HEK293T (cell line): ENCODE measurements at regions not wholly inside any gene's neighbourhood (a gene's known extent, or its start where the extent isn't known, plus 50 kb on each side); places are given as distances from the start of the nearest gene placed in this dataset.

Experiments used
- CTCF ChIA-PET: fragments of 350-600 bp; formaldehyde crosslinking; extraction: SDS; loops from one replicate; lab custom pipeline; 2021; ENCODE audit warnings: antibody characterized with exemption, inconsistent platforms; lab: Yijun Ruan, JAX
- POLR2A ChIA-PET: fragments of 350-600 bp; formaldehyde crosslinking; extraction: SDS; loops from one replicate; lab custom pipeline; 2020; ENCODE audit warnings: antibody characterized with exemption, inconsistent platforms; lab: Yijun Ruan, JAX
- DNase-seq: peaks from one replicate; pipeline ENCODE4 v3.0.0; 2012; ENCODE audit warnings: mixed read lengths; ENCODE audit errors: extremely low spot score
- ARNT ChIP-seq: fragments of 450-650 bp; IDR thresholded peaks from 2 replicates; pipeline ENCODE4 v1.6.1; 2017; ENCODE audit warnings: mild to moderate bottlenecking
- BHLHE40 ChIP-seq: fragments of 450-650 bp; IDR thresholded peaks from 2 replicates; pipeline ENCODE4 v1.6.1; 2016; ENCODE audit warnings: mild to moderate bottlenecking, moderate library complexity, borderline replicate concordance
- CTBP1 ChIP-seq: fragments of 450-650 bp; IDR thresholded peaks from 2 replicates; pipeline ENCODE4 v1.6.1; 2016; ENCODE audit warnings: borderline replicate concordance
- ELF4 ChIP-seq: fragments of 450-650 bp; IDR thresholded peaks from 2 replicates; pipeline ENCODE4 v1.6.1; 2017; ENCODE audit warnings: antibody characterized with exemption
- FOXA1 ChIP-seq: fragments of 450-650 bp; IDR thresholded peaks from 2 replicates; pipeline ENCODE4 v1.6.1; 2016; ENCODE audit warnings: mild to moderate bottlenecking
- FOXK2 ChIP-seq: fragments of 450-650 bp; IDR thresholded peaks from 2 replicates; pipeline ENCODE4 v1.6.1; 2016; ENCODE audit warnings: mild to moderate bottlenecking
- FOXM1 ChIP-seq: fragments of 450-650 bp; IDR thresholded peaks from 2 replicates; pipeline ENCODE4 v1.6.1; 2017; ENCODE audit warnings: mild to moderate bottlenecking, borderline replicate concordance
- HDGF ChIP-seq: fragments of 450-650 bp; IDR thresholded peaks from 2 replicates; pipeline ENCODE4 v1.6.1; 2017; ENCODE audit warnings: antibody characterized with exemption, borderline replicate concordance
- L3MBTL2 ChIP-seq: fragments of 450-650 bp; conservative IDR thresholded peaks from 2 replicates; pipeline ENCODE4 v1.6.1; 2016; ENCODE audit warnings: mild to moderate bottlenecking
- LEF1 ChIP-seq: fragments of 450-650 bp; IDR thresholded peaks from 2 replicates; pipeline ENCODE4 v1.6.1; 2017; ENCODE audit warnings: mild to moderate bottlenecking, borderline replicate concordance
- NFRKB ChIP-seq: fragments of 450-650 bp; IDR thresholded peaks from 2 replicates; pipeline ENCODE4 v1.6.1; 2016; ENCODE audit warnings: mild to moderate bottlenecking, moderate library complexity
- SP1 ChIP-seq: fragments of 450-650 bp; IDR thresholded peaks from 2 replicates; pipeline ENCODE4 v1.6.1; 2017
- SUZ12 ChIP-seq: fragments of 450-650 bp; IDR thresholded peaks from 2 replicates; pipeline ENCODE4 v1.6.1; 2016; ENCODE audit warnings: mild to moderate bottlenecking
- TARDBP ChIP-seq: fragments of 450-650 bp; IDR thresholded peaks from 2 replicates; pipeline ENCODE4 v1.6.1; 2016
- ZNF384 ChIP-seq: fragments of 450-650 bp; IDR thresholded peaks from 2 replicates; pipeline ENCODE4 v1.6.1; 2016
- TF ChIP-seq, protein P1 (sequence below): fragments of 450-650 bp; IDR thresholded peaks from 2 replicates; pipeline ENCODE4 v1.6.1; 2016

DNA sequence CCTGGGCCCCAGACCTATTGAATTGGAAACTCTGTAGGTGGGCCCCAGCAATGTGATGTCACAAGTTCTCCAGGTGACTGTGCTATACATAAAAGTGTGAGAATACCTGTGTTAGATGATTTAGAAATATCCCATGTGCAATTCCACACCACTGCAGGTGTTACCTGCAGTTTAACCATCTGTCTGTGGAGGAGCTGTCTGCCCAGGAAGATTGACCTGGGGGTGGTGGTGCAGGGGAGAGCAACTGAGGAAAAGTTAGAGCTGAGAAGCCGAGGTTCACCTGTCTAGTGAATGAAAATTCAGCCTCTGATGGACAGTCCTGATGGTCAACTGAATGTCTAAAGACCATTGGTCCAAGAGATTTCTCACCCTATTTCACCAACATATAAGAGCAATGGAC lies 132.2 kb upstream of the SLC24A5 start:
- TF ChIP-seq TARDBP = no peak
- no peak for TF ChIP-seq CTBP1
- TF ChIP-seq FOXA1 = no peak
- no peak for TF ChIP-seq ELF4
- no peak for TF ChIP-seq BHLHE40
- TF ChIP-seq, protein P1, sequence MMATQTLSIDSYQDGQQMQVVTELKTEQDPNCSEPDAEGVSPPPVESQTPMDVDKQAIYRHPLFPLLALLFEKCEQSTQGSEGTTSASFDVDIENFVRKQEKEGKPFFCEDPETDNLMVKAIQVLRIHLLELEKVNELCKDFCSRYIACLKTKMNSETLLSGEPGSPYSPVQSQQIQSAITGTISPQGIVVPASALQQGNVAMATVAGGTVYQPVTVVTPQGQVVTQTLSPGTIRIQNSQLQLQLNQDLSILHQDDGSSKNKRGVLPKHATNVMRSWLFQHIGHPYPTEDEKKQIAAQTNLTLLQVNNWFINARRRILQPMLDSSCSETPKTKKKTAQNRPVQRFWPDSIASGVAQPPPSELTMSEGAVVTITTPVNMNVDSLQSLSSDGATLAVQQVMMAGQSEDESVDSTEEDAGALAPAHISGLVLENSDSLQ = no peak
- no peak for TF ChIP-seq HDGF
- no peak for TF ChIP-seq NFRKB
- TF ChIP-seq ARNT = no peak
- ChIA-PET POLR2A (no interaction called here), CTCF (interaction anchor here (0.6 to 2.2 kb wide), 8 partner anchors 8 to 792 kb away, joined by 3 to 15 read pairs (median 4); no protein-coding TSS in a partner anchor)
- DNase-seq = no peak

DNA sequence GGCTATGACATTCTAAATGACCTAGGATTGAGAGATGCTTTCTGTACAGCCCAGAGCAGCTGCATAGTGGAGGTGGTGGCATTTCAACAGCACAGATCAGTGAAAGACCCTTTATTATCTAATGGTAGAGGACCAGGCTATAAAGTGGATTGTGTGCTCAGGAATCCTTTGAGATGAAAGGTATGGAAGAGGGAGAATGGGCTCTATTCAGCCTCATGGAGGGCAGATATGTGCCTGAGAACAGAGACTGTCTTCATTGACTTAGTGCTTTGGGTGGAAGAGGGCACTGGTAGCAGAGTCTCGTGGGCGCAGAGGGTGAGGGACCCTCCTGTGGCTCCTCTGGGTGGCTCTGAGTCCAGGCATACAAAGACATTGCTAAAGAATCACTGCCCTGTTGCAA lies 130.0 kb upstream of the SLC24A5 start:
- DNase-seq = no peak
- no peak for TF ChIP-seq SUZ12
- no peak for TF ChIP-seq CTBP1
- no peak for TF ChIP-seq FOXK2
- no peak for TF ChIP-seq HDGF
- no peak for TF ChIP-seq ELF4
- no peak for TF ChIP-seq TARDBP
- no peak for TF ChIP-seq FOXA1
- TF ChIP-seq FOXM1 = no peak
- no peak for TF ChIP-seq L3MBTL2
- TF ChIP-seq ARNT = no peak
- TF ChIP-seq NFRKB = no peak
- TF ChIP-seq SP1 = no peak
- TF ChIP-seq LEF1 = no peak
- no peak for TF ChIP-seq BHLHE40
- ChIA-PET CTCF (no interaction called here), POLR2A (no interaction called here)

DNA sequence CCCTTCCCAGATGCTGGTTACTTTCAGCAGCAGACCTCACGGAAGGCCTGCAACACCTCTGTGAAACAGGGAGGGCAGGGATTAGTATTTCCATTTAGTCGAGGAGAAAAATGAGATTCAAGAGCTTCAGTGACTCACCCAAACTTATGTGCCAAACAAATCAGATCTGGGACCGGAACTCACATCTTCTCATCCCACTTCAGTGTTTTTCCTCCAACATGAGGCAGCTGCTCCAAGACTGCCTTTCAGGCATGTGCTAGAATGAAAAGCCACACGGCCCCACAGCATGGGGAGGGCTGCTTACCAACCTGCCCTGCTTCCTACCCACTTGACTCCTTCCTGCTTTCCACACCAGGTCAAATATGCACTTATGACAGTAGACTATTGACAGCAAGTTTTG lies 129.4 kb upstream of the SLC24A5 start:
- DNase-seq = no peak
- ChIA-PET POLR2A (no interaction called here), CTCF (no interaction called here)
- no peak for TF ChIP-seq SUZ12
- TF ChIP-seq CTBP1 = no peak
- no peak for TF ChIP-seq FOXK2
- no peak for TF ChIP-seq BHLHE40
- no peak for TF ChIP-seq LEF1
- TF ChIP-seq HDGF = no peak

DNA sequence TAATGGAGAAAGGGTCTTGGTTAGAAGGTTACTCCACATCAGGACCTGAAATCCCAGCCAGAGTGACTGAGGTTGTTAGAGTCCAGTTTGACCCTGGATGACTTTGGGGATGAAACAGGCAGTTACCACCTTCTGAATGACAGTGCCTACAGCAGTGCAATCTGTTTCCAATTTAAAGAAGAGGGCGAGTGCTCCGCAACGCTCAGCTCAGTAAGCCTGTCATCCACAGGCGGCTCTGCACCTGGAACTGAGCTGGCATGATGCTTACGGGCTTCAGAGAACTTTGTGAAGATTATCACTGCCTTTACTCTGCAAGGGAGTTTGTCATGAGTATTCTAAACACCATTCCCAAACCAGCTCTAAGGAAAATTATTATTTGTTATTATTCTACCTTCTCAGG lies 127.7 kb upstream of the SLC24A5 start:
- POLR2A ChIA-PET = no interaction called here
- DNase-seq = no peak
- CTCF ChIA-PET = interaction anchor here (0.6 kb wide), 1 partner anchor 1457 kb away, joined by 3 read pairs; no protein-coding TSS in a partner anchor
- TF ChIP-seq SP1 (no peak), NFRKB (no peak), FOXK2 (no peak)

DNA sequence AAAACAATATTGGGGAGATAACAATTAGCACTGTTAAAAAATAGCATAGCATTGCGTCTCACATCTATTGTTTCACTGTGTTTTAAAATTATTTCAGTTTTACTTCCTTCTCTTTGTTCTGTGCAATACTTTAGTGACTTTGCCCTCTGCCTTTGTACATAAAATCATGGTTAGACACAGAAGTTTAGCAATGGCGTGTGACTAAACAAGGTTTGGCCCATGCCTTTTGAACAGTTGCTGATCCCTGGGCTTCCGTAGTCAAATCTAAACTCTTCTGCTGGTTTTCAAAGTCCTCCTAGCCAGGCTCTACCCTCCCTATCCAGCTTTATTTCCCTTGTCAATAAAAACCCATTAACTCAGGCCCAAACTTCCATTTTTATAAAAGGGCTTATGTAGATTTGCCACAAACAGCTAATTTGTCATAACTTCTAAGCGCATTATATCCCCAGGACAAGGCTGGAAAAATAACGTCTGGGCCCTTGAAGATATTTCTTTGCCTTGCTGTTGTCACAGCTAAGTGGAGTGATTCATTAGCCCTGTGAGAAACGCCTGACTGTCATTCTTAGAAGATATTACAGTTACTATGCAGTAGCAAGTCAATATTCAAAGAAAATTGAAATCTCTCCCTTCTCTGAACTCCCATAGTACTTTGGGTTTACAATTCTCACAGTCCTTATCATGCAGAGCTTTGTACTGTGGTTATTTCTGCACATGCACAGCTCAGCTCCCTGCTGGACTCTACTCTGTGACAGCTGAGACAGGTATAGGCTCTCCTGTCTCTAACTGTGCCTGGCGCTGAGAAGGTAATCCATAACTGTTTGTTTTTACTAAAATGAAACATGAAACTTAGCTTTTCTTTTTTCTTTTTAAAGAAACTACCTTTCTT lies 123.4 kb upstream of the SLC24A5 start:
- TF ChIP-seq HDGF (no peak), TARDBP (no peak), NFRKB (no peak)
- no peak for DNase-seq
- ChIA-PET CTCF (interaction anchor here (1.0 kb wide), 1 partner anchor 9 kb away, joined by 3 read pairs; no protein-coding TSS in a partner anchor), POLR2A (no interaction called here)

DNA sequence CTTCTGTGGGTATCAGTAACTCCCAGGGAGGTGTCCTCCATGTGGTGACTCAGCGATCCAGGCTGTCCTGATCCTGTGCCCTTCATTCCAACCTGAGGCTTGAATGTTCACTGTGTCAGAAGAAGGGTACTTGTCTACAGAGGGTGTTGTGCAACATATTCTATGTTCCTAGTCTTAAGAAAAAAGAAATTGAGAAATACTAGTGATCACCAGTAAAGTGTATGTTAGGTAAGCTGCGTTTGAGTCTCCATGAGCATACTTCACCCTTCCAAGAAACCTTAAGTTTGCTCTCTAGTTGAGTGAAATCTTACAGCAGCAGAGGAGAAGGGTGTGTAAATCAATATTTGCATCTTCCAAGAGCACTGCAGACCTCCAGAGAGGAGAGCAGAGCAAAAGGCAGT lies 122.2 kb upstream of the SLC24A5 start:
- TF ChIP-seq, protein P1 = no peak
- TF ChIP-seq SP1 (no peak), FOXA1 (no peak)
- ChIA-PET CTCF (no interaction called here), POLR2A (no interaction called here)
- no peak for DNase-seq

DNA sequence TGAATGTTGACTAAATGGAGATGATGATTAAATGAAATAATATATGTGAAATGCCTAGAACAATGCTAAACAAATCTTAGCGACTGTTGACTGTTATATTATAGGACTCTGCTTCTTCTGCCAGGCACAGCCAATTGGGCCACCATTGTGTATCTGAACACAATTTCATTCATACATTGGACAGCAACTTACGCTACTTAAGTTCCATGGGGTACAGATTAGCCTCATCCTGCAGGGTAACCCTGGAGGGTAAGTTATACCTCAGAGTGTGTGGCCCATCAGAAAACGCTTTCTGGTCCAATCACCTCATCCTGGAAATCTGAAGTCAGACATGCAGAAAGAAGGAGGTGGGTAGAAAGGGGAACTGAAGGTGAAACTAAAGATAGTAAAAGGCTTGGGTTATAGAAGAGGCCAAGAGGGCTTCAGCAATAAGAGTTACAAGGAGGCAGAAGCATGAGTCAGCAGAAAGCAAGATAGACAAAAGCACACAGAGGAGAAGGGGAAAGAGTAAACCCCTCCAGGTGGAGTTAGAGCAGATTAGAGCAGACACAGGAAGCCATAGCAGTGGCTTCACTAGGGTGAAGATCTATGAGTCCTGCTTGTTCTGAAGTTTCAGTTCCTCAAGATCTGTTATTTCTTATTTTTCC lies 119.3 kb upstream of the SLC24A5 start:
- ChIA-PET POLR2A (no interaction called here), CTCF (no interaction called here)
- TF ChIP-seq CTBP1 (no peak), ELF4 (no peak), HDGF (no peak), SUZ12 (no peak), ZNF384 (no peak), L3MBTL2 (no peak), FOXM1 (no peak), ARNT (no peak), FOXA1 (no peak), BHLHE40 (no peak), LEF1 (no peak), TARDBP (no peak), SP1 (no peak), FOXK2 (no peak), NFRKB (no peak)
- TF ChIP-seq, protein P1 = no peak
- DNase-seq = no peak
